Left lung (tissue), 4 donors: ENCODE measurements at regions not wholly inside any gene's neighbourhood (a gene's known extent, or its start where the extent isn't known, plus 50 kb on each side); places are given as distances from the start of the nearest gene placed in this dataset.
"Not testable (repeated sequence)": the region's sequence is repeated elsewhere in the genome, so short reads cannot be mapped to it uniquely, and the experiment has no call there.

Source experiments
- ATAC-seq: fragments of 200-7000 bp; cut with Tn5 transposase; one replicate; pipeline ENCODE4 v1.9.1; 2020; ENCODE audit warnings: moderate library complexity
- DNase-seq, 4 donors: peaks; one replicate each; pipeline ENCODE4 v3.0.0-alpha.2; 2013 to 2020
- H3K27ac ChIP-seq, 2 donors: fragments of 200-600 bp; sonication (generic) in 1 of 2; one replicate each; pipeline versions ENCODE4 v1.5.0 to v1.8.0; 2020 to 2021
- H3K27me3 ChIP-seq, 2 donors: fragments of 200-600 bp; sonication (generic) in 1 of 2; one replicate each; pipeline versions ENCODE4 v1.5.0 to v1.8.0; 2020 to 2021
- H3K36me3 ChIP-seq, 2 donors: fragments of 200-600 bp; sonication (generic) in 1 of 2; one replicate each; pipeline versions ENCODE4 v1.5.0 to v1.8.0; 2020 to 2021
- H3K4me1 ChIP-seq, 2 donors: fragments of 200-600 bp; one replicate each; pipeline ENCODE4 v1.8.0; 2021
- H3K4me3 ChIP-seq, 2 donors: fragments of 200-600 bp; sonication (generic) in 1 of 2; one replicate each; pipeline versions ENCODE4 v1.5.0 to v1.8.0; 2020 to 2021; ENCODE audit warnings: mild to moderate bottlenecking in 1 of 2
- H3K9me3 ChIP-seq, 2 donors: fragments of 200-600 bp; sonication (generic) in 1 of 2; one replicate each; pipeline versions ENCODE4 v1.5.0 to v1.8.0; 2020 to 2021
- intact Hi-C, 2 donors: fragments of 100-400 bp; cut with DNase I; formaldehyde crosslinking; loops; one replicate each; pipeline versions ENCODE4 v1.11.2 to v1.14.2; 2022
- donor health status: DM: no; HTN: yes; CAD: no.
- donor health status: DM: no; HTN: no; CAD: no.

GRCh38 chr1:149275802-149276201, 172.5 kb upstream of the NBPF9 start:
- H3K27ac ChIP-seq, H3K36me3 ChIP-seq, H3K4me3 ChIP-seq, H3K9me3 ChIP-seq, H3K4me1 ChIP-seq, intact Hi-C loops, DNase-seq, H3K27me3 ChIP-seq: not testable (repeated sequence)
- ATAC-seq = peak; percentile 61

- H3K9me3 ChIP-seq, H3K4me1 ChIP-seq, intact Hi-C loops, H3K27ac ChIP-seq, H3K36me3 ChIP-seq, H3K27me3 ChIP-seq, ATAC-seq, H3K4me3 ChIP-seq, DNase-seq: not testable (repeated sequence)
Measured at GRCh38 chr1:149276496-149276895, 173.1 kb upstream of the NBPF9 start.

- DNase-seq, H3K4me1 ChIP-seq, H3K27ac ChIP-seq, H3K9me3 ChIP-seq, H3K36me3 ChIP-seq, intact Hi-C loops, H3K27me3 ChIP-seq, H3K4me3 ChIP-seq: not testable (repeated sequence)
- peak; percentile 40 for ATAC-seq
Measured at GRCh38 chr1:149278156-149278555, 174.8 kb upstream of the NBPF9 start.

- H3K27me3 ChIP-seq, H3K27ac ChIP-seq, H3K9me3 ChIP-seq, DNase-seq, ATAC-seq, intact Hi-C loops, H3K36me3 ChIP-seq, H3K4me1 ChIP-seq, H3K4me3 ChIP-seq: not testable (repeated sequence)
Measured at GRCh38 chr1:149279015-149279414, 175.7 kb upstream of the NBPF9 start.

- H3K27ac ChIP-seq, intact Hi-C loops, ATAC-seq, H3K27me3 ChIP-seq, H3K9me3 ChIP-seq, H3K4me3 ChIP-seq, H3K4me1 ChIP-seq, DNase-seq, H3K36me3 ChIP-seq: not testable (repeated sequence)
Measured at GRCh38 chr1:149279512-149279911, 176.2 kb upstream of the NBPF9 start.

GRCh38 chr1:149284773-149285172, 181.4 kb upstream of the NBPF9 start:
- intact Hi-C loops, H3K4me3 ChIP-seq, DNase-seq, H3K36me3 ChIP-seq, H3K27me3 ChIP-seq, H3K4me1 ChIP-seq, H3K9me3 ChIP-seq, H3K27ac ChIP-seq: not testable (repeated sequence)
- peak; percentile 43 for ATAC-seq

GRCh38 chr1:149285205-149285604, 181.9 kb upstream of the NBPF9 start:
- DNase-seq, H3K9me3 ChIP-seq, H3K27ac ChIP-seq, H3K4me1 ChIP-seq, H3K4me3 ChIP-seq, intact Hi-C loops, H3K27me3 ChIP-seq, H3K36me3 ChIP-seq: not testable (repeated sequence)
- peak; percentile 53 for ATAC-seq

- peak; percentile 95 for ATAC-seq
- H3K4me3 ChIP-seq, H3K27ac ChIP-seq, H3K4me1 ChIP-seq, H3K9me3 ChIP-seq, H3K27me3 ChIP-seq, H3K36me3 ChIP-seq, intact Hi-C loops: not testable (repeated sequence)
- peak in 2 of 4 donors; percentile 54 to 77 for DNase-seq
Measured at GRCh38 chr1:149285638-149286037, 182.3 kb upstream of the NBPF9 start.

GRCh38 chr1:149288580-149288979, 185.2 kb upstream of the NBPF9 start:
- H3K36me3 ChIP-seq, H3K27ac ChIP-seq, H3K4me3 ChIP-seq, H3K27me3 ChIP-seq, H3K4me1 ChIP-seq, DNase-seq, H3K9me3 ChIP-seq, intact Hi-C loops, ATAC-seq: not testable (repeated sequence)

- H3K36me3 ChIP-seq, H3K27ac ChIP-seq, H3K27me3 ChIP-seq, intact Hi-C loops, H3K9me3 ChIP-seq, DNase-seq, H3K4me1 ChIP-seq, H3K4me3 ChIP-seq: not testable (repeated sequence)
- peak; percentile 67 for ATAC-seq
Measured at GRCh38 chr1:149300478-149301218, 174.2 kb upstream of the NBPF19 start.

GRCh38 chr1:149301282-149301681, 173.6 kb upstream of the NBPF19 start:
- H3K27me3 ChIP-seq, H3K4me3 ChIP-seq, H3K36me3 ChIP-seq, ATAC-seq, DNase-seq, H3K9me3 ChIP-seq, intact Hi-C loops, H3K4me1 ChIP-seq, H3K27ac ChIP-seq: not testable (repeated sequence)

- intact Hi-C loops, H3K27ac ChIP-seq, H3K27me3 ChIP-seq, H3K36me3 ChIP-seq, H3K4me3 ChIP-seq, DNase-seq, H3K9me3 ChIP-seq, H3K4me1 ChIP-seq: not testable (repeated sequence)
- peak; percentile 89 for ATAC-seq
Measured at GRCh38 chr1:149304796-149305195, 170.0 kb upstream of the NBPF19 start.

- H3K9me3 ChIP-seq, DNase-seq, H3K4me3 ChIP-seq, intact Hi-C loops, H3K27me3 ChIP-seq, H3K27ac ChIP-seq, H3K4me1 ChIP-seq, ATAC-seq, H3K36me3 ChIP-seq: not testable (repeated sequence)
Measured at GRCh38 chr1:149307640-149308039, 167.2 kb upstream of the NBPF19 start.

GRCh38 chr1:149314921-149315320, 159.9 kb upstream of the NBPF19 start:
- H3K36me3 ChIP-seq, ATAC-seq, DNase-seq, H3K4me1 ChIP-seq, H3K4me3 ChIP-seq, H3K27me3 ChIP-seq, H3K9me3 ChIP-seq, H3K27ac ChIP-seq, intact Hi-C loops: not testable (repeated sequence)
